Liver (tissue), 8 donors: ENCODE measurements at regions not wholly inside any gene's neighbourhood (a gene's known extent, or its start where the extent isn't known, plus 50 kb on each side); places are given as distances from the start of the nearest gene placed in this dataset.

Experiments used
- DNase-seq: peaks from one replicate; pipeline ENCODE4 v3.0.0-alpha.2; 2017; ENCODE audit warnings: low spot score
- H3K27ac ChIP-seq, 2 donors: one replicate each; pipeline ENCODE4 v1.7.0; 2013; ENCODE audit warnings: inconsistent platforms in 2 of 2, low read length in 2 of 2, control low read depth in 1 of 2, low read depth in 1 of 2, mild to moderate bottlenecking in 1 of 2
- H3K27me3 ChIP-seq, 4 donors: one replicate each; pipeline versions ENCODE4 v1.6.1 to v1.7.0; 2013; ENCODE audit warnings: low read length in 3 of 4, inconsistent platforms in 1 of 4, mild to moderate bottlenecking in 1 of 4, moderate library complexity in 1 of 4; ENCODE audit not compliant: control insufficient read depth in 4 of 4, insufficient read depth in 4 of 4
- H3K36me3 ChIP-seq, 4 donors: one replicate each; pipeline versions ENCODE4 v1.6.1 to v1.7.0; 2013; ENCODE audit warnings: low read length in 3 of 4, mild to moderate bottlenecking in 3 of 4, low read depth in 1 of 4, moderate library complexity in 1 of 4; ENCODE audit not compliant: control insufficient read depth in 4 of 4, insufficient read depth in 3 of 4
- H3K4me1 ChIP-seq, 4 donors: one replicate each; pipeline versions ENCODE4 v1.6.1 to v1.7.0; 2013; ENCODE audit warnings: low read length in 3 of 4, mild to moderate bottlenecking in 3 of 4, moderate library complexity in 1 of 4; ENCODE audit not compliant: control insufficient read depth in 4 of 4, insufficient read depth in 4 of 4
- H3K4me3 ChIP-seq, 3 donors: one replicate each; pipeline versions ENCODE4 v1.6.1 to v1.7.0; 2013; ENCODE audit warnings: low read length in 3 of 3, control low read depth in 1 of 3, low read depth in 1 of 3, mild to moderate bottlenecking in 1 of 3
- H3K9ac ChIP-seq, 2 donors: one replicate each; pipeline ENCODE4 v1.7.0; 2013; ENCODE audit warnings: low read length in 2 of 2, mild to moderate bottlenecking in 2 of 2, moderate library complexity in 2 of 2, control low read depth in 1 of 2, low read depth in 1 of 2
- H3K9me3 ChIP-seq, 4 donors: one replicate each; pipeline versions ENCODE4 v1.6.1 to v1.7.0; 2013; ENCODE audit warnings: low read length in 3 of 4; ENCODE audit not compliant: control insufficient read depth in 4 of 4
- ATF3 ChIP-seq: IDR thresholded peaks from 2 replicates; pipeline ENCODE4 v1.6.1; 2016; ENCODE audit warnings: antibody characterized with exemption
- CTCF ChIP-seq: fragments of 150-350 bp; IDR thresholded peaks from 2 replicates; pipeline ENCODE4 v1.5.1; 2017; ENCODE audit warnings: improper control_type of control experiment, low read depth, low read length; ENCODE audit not compliant: missing input control
- FOXA1 ChIP-seq: IDR thresholded peaks from 2 replicates; pipeline ENCODE4 v1.6.1; 2016; ENCODE audit warnings: antibody characterized with exemption
- FOXA2 ChIP-seq: IDR thresholded peaks from 2 replicates; pipeline ENCODE4 v1.6.1; 2016; ENCODE audit warnings: antibody characterized with exemption
- GABPA ChIP-seq, 2 donors: IDR thresholded peaks in 1 of 2; conservative IDR thresholded peaks in 1 of 2; 2 replicates each; pipeline ENCODE4 v1.6.1; 2016; ENCODE audit warnings: antibody characterized with exemption in 2 of 2, mild to moderate bottlenecking in 1 of 2, moderate library complexity in 1 of 2
- HNF4A ChIP-seq, 2 donors: conservative IDR thresholded peaks; 2 replicates each; pipeline ENCODE4 v1.6.1; 2016; ENCODE audit warnings: antibody characterized with exemption in 2 of 2, mild to moderate bottlenecking in 2 of 2
- HNF4G ChIP-seq: IDR thresholded peaks from 2 replicates; pipeline ENCODE4 v1.6.1; 2016; ENCODE audit warnings: antibody characterized with exemption
- JUND ChIP-seq, 2 donors: IDR thresholded peaks; 2 replicates each; pipeline ENCODE4 v1.6.1; 2016; ENCODE audit warnings: antibody characterized with exemption in 2 of 2
- MAX ChIP-seq: IDR thresholded peaks from 2 replicates; pipeline ENCODE4 v1.6.1; 2016; ENCODE audit warnings: antibody characterized with exemption
- REST ChIP-seq: IDR thresholded peaks from 2 replicates; pipeline ENCODE4 v1.6.1; 2016; ENCODE audit warnings: antibody characterized with exemption, mild to moderate bottlenecking
- RXRA ChIP-seq, 2 donors: IDR thresholded peaks; 2 replicates each; pipeline ENCODE4 v1.6.1; 2017 to 2018; ENCODE audit warnings: antibody characterized with exemption in 2 of 2, mild to moderate bottlenecking in 1 of 2
- SP1 ChIP-seq: IDR thresholded peaks from 2 replicates; pipeline ENCODE4 v1.6.1; 2018; ENCODE audit warnings: antibody characterized with exemption, mild to moderate bottlenecking
- TAF1 ChIP-seq: conservative IDR thresholded peaks from 2 replicates; pipeline ENCODE4 v1.6.1; 2016; ENCODE audit warnings: antibody characterized with exemption, mild to moderate bottlenecking
- YY1 ChIP-seq: IDR thresholded peaks from 2 replicates; pipeline ENCODE4 v1.6.1; 2016; ENCODE audit warnings: antibody characterized with exemption, mild to moderate bottlenecking
- ZBTB33 ChIP-seq: IDR thresholded peaks from 2 replicates; pipeline ENCODE4 v1.6.1; 2016; ENCODE audit warnings: antibody characterized with exemption
- WGBS: extraction: QIAGEN DNeasy Blood & Tissue Kit; methylation state at CpG from one replicate; pipeline ENCODE4 v1.1.7; 2013; 5-methylcytosine and 5-hydroxymethylcytosine counted together
- donor health status: healthy.
- donor health status: healthy.
- donor health status: healthy.
- donor health status: healthy.
- donor health status: healthy.

- H3K9ac ChIP-seq, result no peak overlapping the region
- TF ChIP-seq FOXA1, result no peak
- TF ChIP-seq TAF1, result no peak
- no peak for TF ChIP-seq HNF4G
- no peak for TF ChIP-seq REST
- no peak for TF ChIP-seq MAX
- no peak for TF ChIP-seq CTCF
- TF ChIP-seq JUND (IDR thresholded peaks at IDR 0.05), result no peak
- no peak for TF ChIP-seq ATF3
- TF ChIP-seq HNF4A (conservative IDR thresholded peaks at IDR 0.05), result no peak
- TF ChIP-seq RXRA (IDR thresholded peaks at IDR 0.05), result no peak
- no peak for TF ChIP-seq FOXA2
- no peaks in the 10 kb centered on the region for H3K9me3 ChIP-seq
- DNase-seq, result no peak
- no peak overlapping the region for H3K27ac ChIP-seq
- H3K4me3 ChIP-seq, result no peak overlapping the region
- H3K4me1 ChIP-seq, result no peaks in the 10 kb centered on the region
- no peaks in the 10 kb centered on the region for H3K27me3 ChIP-seq
- no peaks in the 10 kb centered on the region for H3K36me3 ChIP-seq
Observed at GRCh38 chr10:33698033-33698432, 363.6 kb upstream of the NRP1 start.

- WGBS, result 96% methylated on average over 5 of the region's 5 CpGs
- no peaks in the 10 kb centered on the region for H3K36me3 ChIP-seq
- H3K4me3 ChIP-seq, result no peak overlapping the region
- no peaks in the 10 kb centered on the region for H3K27me3 ChIP-seq
- TF ChIP-seq TAF1 (no peak), HNF4A (conservative IDR thresholded peaks at IDR 0.05) (no peak), HNF4G (no peak), ZBTB33 (no peak), CTCF (no peak), SP1 (no peak), RXRA (IDR thresholded peaks at IDR 0.05) (no peak), FOXA2 (no peak), JUND (IDR thresholded peaks at IDR 0.05) (no peak), YY1 (no peak), GABPA (IDR thresholded peaks at IDR 0.05 in 1 of 2, conservative IDR thresholded peaks at IDR 0.05 in 1 of 2) (no peak)
- no peak overlapping the region for H3K9ac ChIP-seq
- H3K4me1 ChIP-seq, result no peaks in the 10 kb centered on the region
- no peaks in the 10 kb centered on the region for H3K9me3 ChIP-seq
- no peak overlapping the region for H3K27ac ChIP-seq
- no peak for DNase-seq
Observed at GRCh38 chr10:33697016-33697415, 362.5 kb upstream of the NRP1 start.
